Glomerular endothelial cell (primary cell): ENCODE measurements at regions not wholly inside any gene's neighbourhood (a gene's known extent, or its start where the extent isn't known, plus 50 kb on each side); places are given as distances from the start of the nearest gene placed in this dataset.

Source experiments
- DNase-seq: peaks from one replicate; pipeline ENCODE4 v3.0.0-alpha.2; 2011; ENCODE audit warnings: low read depth, low spot score; ENCODE audit errors: extremely low read depth

GRCh38 chr4:175427751-175428150, 384.3 kb downstream of the GPM6A start:
- no peak for DNase-seq

- no peak for DNase-seq
These were observed 380.4 kb downstream of the GPM6A start for GRCh38 chr4:175431694-175432093.

- DNase-seq: no peak
These were observed 376.7 kb downstream of the GPM6A start for GRCh38 chr4:175435381-175435783.

GRCh38 chr4:175436196-175436595, 375.9 kb downstream of the GPM6A start:
- no peak for DNase-seq

- DNase-seq: no peak
These were observed 371.3 kb downstream of the GPM6A start for GRCh38 chr4:175440786-175441185.

- DNase-seq: no peak
These were observed 370.8 kb downstream of the GPM6A start for GRCh38 chr4:175441256-175441655.

- no peak for DNase-seq
These were observed 368.5 kb downstream of the GPM6A start for GRCh38 chr4:175443547-175443946.

GRCh38 chr4:175444512-175444911, 367.6 kb downstream of the GPM6A start:
- DNase-seq: no peak

GRCh38 chr4:175447016-175447415, 365.0 kb downstream of the GPM6A start:
- no peak for DNase-seq

- no peak for DNase-seq
These were observed 361.6 kb downstream of the GPM6A start for GRCh38 chr4:175450446-175450845.

- no peak for DNase-seq
These were observed 360.7 kb downstream of the GPM6A start for GRCh38 chr4:175451238-175451965.

- no peak for DNase-seq
These were observed 358.6 kb downstream of the GPM6A start for GRCh38 chr4:175453456-175453855.

GRCh38 chr4:175456131-175456530, 355.9 kb downstream of the GPM6A start:
- DNase-seq: no peak

- DNase-seq: no peak
These were observed 354.1 kb downstream of the GPM6A start for GRCh38 chr4:175457956-175458355.

GRCh38 chr4:175459571-175459970, 352.5 kb downstream of the GPM6A start:
- DNase-seq: no peak

- no peak for DNase-seq
These were observed 351.6 kb downstream of the GPM6A start for GRCh38 chr4:175460414-175460813.

- no peak for DNase-seq
These were observed 342.6 kb downstream of the GPM6A start for GRCh38 chr4:175469514-175469913.

- no peak for DNase-seq
These were observed 341.9 kb downstream of the GPM6A start for GRCh38 chr4:175470131-175470530.

GRCh38 chr4:175480404-175480803, 331.7 kb downstream of the GPM6A start:
- DNase-seq: no peak

GRCh38 chr4:175499735-175500352, 312.2 kb downstream of the GPM6A start:
- no peak for DNase-seq

GRCh38 chr4:175504318-175504717, 307.7 kb downstream of the GPM6A start:
- no peak for DNase-seq

GRCh38 chr4:175509320-175509719, 302.7 kb downstream of the GPM6A start:
- DNase-seq: no peak

GRCh38 chr4:175511861-175512260, 300.2 kb downstream of the GPM6A start:
- no peak for DNase-seq
